ENCODE measurements at regions not wholly inside any gene's neighbourhood (a gene's known extent, or its start where the extent isn't known, plus 50 kb on each side); places are given as distances from the start of the nearest gene placed in this dataset.

DNA sequence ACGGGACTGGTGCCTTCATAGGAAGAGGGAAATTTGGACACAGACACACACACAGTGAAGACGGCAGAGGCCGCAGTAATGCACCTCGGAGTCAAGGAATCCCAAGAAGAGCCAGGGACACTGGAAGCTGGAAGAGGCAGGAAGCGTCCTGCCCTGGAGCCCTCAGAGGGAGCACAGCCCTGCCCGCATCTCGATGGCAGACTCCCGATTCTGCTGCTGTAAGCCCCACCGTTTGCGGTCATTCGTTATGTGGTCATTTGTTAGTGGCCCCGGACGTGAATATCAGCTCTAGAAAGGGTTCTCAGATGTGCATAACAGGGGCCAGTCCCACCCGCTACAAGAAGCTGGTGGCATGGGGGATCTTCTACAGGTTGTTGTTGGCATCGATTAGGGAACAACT lies 316.6 kb downstream of the FOXL1 start:
- DNase-seq, result no peak

DNA sequence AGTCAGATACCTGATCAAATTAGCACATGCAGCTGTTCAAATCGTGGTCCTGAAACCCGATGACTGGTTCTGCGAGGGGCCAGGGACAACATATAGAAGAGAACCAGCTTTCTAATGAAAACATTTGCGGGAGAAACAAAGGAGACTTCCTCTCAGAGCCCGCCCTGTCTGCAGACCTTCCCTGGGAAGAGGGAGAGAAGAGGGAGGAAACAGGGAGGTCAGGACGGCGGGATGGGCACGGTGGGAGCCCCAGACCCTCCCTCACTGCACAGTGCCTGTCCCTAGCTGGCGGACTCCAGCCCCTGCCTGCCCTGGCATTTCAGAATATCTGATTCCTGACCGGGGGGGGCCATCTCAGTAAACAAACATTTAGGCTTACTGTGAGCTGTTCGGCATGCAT lies 317.3 kb downstream of the FOXL1 start:
- no peak for DNase-seq

DNA sequence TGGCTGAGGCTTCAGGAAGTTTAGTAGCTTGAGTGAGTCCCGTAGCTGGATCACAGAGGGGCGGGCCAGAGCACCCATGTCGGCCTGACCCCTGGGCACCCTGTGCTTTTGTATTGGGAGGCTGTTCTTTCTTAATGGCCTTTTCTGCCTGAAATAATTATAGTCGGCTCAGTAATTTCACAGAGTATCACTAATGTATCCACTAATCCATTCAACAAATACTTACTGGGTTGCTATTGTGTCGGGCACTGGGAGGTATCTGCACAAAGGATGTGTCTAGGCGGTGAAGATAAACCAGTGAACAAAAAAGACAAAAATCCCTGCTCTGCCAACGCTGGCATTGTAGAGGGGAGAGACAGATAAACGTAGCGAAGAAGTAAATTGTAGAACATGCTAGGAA lies 318.6 kb downstream of the FOXL1 start:
- no peak for DNase-seq

DNA sequence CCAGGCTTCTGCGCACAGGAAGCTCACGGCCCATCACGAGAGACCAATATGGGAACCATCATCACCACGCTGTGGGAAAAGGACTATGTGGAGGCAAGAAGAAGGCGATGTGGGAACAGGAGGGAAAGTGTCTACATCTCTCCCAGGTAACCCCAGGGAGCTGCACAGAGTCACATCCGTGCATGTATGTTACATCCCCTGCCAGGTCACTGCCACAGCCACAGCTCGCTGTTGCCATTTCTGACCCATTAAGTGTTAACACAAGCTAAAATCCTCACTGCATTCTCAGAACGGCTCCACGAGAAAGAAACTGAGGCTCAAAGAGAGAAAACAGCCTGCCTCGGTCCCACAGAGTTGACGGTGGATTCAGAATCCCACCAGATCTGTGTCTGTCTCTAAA lies 319.1 kb downstream of the FOXL1 start:
- no peak for DNase-seq

DNA sequence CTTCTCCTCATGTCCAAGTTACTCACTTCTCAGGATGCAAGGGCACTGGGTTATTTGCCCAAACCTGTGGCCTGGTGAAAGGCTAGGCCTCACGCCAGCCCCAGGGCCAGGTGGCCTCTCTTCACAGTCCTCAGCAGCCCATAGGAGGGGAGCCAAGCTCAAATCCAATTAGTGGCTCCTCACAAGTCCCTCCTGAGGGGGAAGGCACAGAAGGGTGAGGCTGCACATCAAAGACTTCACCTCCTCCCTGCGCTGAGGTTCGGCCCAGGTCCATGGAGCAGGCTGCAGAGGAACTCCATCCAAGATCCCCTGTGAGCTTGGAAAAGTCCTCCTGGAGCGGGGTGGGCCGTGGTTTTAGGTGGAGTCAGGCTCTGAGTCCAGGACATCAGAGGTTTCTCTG lies 320.0 kb downstream of the FOXL1 start:
- DNase-seq, result no peak

DNA sequence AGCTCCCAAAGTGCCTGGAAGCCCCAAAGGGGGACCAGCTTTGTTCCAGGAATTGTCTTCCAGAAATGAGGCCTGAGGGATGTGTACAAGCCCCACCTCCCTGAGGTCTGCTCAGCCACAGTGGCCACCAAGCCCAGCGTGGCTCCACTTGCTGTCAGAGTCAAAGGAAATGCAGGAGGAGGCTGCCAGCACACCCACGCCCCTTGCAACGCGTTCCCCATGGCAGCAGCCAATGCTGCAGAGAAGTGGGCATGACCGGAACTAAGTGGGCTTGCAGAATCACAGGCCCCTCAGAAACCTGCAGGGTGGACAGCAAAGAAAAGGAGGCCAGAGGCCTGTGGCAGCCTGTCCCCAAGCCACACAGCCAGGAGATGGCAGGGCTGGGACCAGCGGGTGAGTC lies 320.8 kb downstream of the FOXL1 start:
- DNase-seq, result no peak

DNA sequence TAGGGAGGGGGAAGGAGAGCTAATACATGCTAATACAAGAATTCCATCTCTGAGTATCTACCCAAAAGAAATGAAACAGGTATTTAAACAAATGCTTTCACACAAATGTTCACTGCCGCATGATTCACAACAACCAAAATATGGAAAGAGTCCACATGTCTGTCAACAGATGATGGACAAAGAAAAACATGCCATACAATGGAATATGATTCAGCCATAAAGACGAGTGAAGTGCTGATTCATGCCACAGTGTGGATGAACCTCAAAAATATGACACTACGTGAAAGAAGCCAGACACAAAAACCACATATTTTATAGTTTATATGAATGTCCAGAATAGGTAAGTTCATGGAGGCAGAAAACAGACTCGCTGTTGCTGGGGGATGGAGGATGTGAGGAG lies 321.4 kb downstream of the FOXL1 start:
- DNase-seq, result no peak

DNA sequence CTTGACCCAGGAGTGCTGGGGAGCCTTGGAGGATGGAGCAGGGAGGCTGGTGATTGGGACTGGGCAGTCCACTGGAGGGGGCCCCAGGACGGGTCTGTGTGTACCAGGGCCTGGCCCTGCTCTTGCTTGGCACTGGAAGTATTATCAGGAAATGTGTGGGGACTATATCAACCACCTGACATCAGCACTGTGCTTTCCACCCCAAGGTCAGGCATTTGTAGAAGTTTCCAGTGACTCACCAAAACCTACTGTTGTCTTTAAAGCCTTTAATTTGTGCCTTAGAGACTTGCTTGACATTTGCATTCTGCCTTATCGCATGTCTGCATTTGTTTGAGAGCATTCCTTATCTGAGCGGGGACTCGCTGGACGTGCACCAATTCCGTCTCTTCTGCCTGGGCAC lies 323.1 kb downstream of the FOXL1 start:
- DNase-seq, result no peak

DNA sequence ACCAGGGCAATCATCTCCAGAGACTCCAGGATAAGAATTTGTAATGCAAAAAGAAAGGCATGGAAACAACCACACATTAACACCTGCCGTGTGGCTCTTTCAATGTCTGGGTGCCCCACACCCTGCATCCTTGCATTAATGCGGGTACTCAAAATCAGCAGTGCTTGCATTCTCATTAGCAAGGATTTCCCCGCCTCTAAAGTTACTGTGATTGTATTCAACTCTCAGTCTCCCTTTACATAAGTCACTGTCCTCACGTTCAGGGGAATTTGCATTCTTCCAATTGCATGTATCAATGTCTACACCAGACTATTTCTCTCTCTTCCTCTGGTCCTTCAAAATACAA lies 324.3 kb downstream of the FOXL1 start:
- DNase-seq, result no peak

DNA sequence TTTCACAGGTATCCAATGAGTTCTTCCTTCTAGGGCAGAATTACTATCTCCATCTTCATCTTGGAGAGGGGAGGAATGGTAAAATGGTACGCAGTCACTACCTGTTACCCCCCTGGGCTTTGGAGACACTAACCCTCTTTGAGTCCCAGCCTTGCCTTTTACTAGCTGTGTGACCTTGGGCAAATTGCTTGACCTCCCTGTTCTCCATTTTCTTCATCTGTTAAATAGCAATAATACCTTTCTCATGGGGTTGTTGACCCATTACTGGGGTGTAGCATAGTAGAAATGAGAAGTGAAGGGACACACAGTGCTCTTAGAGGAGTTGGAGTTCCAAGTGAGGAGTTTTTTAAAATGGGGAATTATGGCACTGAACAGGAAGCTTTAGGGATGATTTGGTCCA lies 324.7 kb downstream of the FOXL1 start:
- no peak for DNase-seq

DNA sequence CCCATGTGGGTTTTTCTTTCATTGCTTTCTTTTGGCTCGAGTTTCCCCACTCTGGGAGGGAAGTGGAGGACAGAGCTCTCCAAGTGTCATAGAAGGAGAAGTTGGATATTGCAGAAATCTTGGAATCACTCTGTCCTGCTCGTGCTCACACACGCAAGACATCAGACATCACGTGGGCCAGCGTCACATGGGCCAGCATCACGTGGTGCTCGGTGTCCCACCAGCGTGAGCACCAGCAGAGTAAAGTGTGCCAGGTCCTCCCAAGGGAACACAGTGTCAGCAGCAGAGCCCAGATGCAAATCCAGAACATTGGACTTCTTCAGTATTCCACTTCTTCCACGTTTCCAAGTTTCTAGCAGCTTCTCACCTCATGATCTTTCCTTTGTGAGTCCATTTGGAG lies 327.0 kb downstream of the FOXL1 start:
- no peak for DNase-seq

DNA sequence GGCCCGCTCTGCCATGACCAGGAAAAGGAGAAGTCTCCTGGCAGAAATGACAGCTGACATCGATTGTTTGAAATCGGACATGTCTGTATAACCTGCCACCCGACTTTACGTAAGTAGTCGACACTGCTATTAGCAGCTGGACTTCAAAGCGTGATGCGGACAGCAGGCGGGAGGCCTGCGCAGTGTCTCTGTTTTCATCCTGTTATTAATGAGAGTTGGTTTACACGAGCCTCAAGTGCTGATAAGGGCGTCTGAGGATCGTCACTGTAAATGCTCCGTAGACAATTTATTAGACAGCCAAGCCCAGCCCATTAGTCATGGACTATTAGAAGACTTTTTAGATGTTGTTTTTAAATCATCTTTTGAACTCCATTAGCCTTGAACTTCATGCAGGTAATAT lies 328.3 kb downstream of the FOXL1 start:
- no peak for DNase-seq

DNA sequence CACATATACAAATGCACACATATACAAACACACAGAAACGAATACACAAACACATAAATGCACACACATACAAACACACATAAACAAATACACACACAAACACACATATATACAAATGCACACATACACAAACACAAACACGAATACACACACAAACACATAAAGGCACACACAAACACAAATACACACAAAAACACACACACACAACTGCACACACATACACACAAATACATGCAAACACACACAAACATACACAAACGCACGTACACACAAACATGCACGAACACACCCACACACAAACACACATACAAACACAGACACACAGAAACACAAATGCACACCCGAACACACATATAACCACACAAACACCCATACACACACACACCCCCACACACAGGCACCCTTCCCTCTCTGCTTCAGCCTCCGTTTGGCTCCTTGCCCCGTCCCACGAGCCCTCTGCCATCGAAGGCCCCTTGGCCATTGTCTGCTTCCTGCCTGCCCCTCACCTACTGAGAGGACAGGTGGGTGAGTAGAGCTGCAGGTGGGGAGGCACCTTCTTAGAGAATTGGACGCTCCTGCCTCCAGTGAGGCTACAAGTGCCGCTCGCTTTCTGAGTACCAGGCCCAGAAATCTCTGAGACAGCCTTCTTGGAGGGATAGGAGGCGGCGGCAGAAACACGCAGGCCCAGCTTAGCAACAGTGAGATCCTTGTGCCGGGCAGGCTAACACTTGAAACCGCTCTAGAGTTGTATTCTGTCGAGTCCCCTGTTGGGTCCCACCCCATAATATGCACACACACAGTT lies 331.2 kb downstream of the FOXL1 start:
- DNase-seq, result no peak

DNA sequence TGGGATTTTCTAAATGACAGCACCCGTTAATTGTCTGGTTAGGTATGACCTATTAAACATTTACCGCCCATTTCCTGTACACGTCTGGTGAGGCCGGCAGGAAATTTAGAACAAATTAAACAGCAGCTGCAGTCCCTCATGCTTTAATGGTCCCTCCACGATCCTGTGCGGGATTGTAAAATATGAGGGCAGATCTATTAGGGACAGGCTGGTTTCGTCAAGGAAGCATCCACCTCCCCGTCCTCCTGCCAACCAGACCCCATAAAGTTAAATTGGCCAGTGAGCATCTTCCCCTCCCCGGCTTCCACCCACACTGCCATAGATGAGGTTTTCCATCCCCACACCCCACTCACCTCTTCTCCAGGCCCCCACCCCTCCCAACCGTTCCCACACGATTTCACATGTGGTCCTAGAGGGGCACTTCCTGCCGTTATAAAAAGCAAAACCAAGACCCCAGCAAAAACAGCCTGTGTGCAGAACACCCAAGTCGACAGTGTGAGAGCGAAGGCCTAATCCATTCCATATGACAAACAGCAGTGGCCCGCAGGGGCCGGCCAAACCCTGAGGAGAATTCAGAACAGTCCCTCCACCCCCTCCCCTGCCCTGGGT lies 331.9 kb downstream of the FOXL1 start:
- no peak for DNase-seq

DNA sequence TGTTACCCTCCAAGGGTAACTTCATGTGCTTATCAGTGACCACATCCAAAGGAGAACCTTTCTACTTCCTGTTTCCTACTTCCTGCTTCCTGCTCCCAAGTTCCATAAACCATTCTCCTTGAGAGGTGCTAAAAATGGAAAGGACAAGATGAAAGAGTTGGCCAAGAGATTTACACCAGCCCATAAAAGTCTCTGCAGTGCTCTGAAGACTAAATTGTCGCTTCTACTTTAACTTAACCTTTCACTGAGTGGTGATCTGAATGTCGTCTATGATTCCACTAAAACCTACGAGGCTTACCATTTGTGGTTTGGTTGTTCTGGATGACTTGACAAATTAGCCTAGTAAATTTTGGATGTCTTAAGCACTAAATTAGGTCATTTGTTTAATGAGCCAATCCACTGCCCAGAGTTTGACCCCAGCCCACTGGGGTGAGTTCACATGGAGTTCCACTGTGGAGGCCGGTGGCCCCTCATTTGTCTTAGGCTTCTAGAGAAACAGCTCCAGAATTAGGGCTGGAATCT lies 333.1 kb downstream of the FOXL1 start:
- DNase-seq, result no peak

DNA sequence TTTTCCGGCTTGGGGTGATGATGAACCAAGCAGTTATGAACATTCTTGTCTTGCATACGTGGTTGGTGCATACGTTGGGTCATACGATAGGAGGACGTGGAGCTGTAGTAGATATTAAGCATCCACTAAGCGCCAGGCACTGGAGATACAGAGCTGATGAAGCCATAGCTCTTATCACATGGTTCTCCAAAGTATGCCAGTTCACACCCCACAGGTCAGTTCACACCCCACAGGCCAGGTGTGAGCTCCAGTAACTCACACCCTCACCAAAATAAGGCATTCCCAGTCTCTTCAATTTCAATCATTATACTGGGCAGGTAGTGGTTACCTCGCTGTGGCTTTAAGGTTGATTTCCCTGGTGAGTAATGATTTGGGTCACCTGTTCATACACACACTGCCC lies 335.5 kb downstream of the FOXL1 start:
- no peak for DNase-seq

DNA sequence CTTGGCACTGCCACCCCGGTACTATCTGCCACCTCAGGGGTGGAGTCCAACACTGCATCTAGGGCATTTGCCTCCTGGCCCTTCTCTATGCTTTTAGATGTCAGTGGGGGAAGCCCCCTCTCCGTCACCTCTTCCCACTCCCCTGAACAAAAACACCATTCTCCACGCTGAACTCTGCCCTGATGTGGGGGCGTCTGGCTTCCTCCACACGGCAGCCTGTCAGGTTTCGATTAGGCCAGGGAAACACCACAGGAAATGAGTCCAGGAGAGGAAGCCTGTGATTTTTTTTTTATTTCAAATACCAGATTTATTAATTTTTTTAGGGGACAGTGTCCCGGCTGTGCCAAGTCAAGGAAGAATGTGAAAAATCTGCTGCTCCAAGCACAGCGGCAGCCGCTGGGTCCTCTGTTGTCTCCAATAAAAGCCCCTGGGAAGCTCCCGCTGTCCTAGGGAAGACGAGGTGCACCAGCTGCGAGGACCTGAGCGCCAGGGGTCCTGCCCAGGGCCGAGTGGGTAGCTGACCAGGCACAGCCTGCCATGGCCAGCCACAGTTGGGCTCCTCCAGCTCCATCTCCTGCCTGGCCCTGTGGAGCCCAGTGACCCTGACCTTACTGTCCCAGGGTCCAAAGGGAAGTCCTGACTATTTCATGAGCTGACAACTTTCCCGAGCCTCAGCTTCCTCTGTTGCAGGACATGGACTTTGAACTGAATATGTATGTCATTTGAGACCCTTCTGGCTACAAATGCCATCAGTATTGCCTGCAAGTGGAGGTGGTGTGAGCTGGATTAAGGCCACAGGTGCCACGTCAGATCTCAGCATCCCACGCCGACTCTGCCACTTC lies 336.7 kb downstream of the FOXL1 start:
- no peak for DNase-seq

DNA sequence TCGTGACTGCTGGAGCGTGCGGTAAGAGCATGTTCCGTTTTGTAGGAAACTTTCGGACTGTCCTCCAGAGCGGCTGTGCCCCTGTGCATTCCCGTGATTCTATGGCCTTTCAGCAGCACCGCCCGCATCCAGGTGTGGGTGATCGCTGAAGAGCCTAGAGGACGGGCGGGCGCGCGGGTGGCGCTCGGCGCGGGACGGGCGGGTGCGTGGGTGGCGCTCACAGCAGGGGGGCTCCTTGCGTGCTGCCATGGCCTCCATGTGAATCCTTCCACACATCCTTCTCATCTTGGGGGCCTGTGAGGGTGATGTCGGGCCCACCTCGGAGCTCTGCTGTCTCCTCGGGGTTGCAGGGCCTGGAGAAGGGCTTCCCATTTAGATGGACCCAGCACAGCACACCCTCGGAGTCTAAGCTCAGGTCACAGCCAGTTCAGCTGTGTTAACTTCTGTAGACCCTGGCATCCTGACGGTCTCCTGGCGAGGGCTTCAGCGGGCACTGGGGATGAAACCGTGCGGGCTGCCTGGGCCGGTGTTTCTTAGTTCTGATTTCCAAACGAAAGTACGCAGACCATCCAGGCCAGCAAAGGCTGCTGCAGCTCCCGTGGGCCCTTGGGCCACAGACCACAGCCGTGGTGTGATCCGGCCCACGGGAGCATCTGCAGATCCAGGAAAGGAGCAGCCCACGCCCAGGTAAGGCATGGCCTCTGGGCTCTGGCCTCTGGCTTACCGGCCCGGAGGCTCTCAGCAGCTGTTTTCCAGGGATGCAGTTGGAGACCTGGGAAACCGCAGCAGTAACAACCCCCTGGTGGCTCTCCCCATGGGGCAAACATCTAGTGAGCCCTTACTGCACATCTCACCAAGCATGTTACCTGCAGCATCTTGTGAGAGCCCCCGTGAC lies 339.4 kb downstream of the FOXL1 start:
- no peak for DNase-seq

DNA sequence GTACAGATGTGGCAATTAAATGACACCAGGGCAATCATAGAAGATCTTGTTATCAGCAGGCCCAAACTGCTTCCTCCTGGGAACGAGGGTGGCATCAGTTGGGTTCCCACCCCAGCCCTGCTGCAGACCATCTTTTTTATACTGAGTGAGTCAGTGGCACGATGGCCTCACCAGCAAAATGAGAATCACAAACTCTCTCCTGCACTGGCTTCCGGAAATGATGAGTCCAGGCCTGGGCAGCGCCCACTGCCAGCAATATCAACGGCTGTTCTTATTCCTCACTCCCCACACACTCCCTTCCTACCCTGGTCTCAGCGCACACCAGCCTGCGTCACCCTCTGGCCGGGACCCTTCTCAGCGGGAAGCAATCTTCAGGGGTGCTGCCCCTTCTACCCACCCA lies 340.3 kb downstream of the FOXL1 start:
- DNase-seq, result no peak

DNA sequence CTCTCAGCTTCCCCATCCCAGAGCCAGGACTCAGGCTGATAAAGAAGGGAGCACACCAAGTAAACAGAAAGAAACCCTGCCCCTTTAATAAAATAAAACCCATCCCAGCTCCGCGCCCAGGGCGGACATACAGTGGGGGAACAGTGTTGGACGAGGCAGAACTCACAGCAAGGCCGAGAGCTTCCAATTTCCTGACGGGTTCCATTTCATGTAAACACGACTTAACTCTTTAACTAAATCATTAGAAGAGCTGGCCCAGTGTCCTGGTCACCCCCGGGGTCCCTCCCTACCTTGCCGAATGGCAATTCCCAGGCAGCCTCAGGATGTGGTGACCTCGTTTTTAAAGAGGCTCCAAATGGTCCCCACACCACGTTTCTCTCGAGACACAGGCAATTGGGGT lies 340.7 kb downstream of the FOXL1 start:
- DNase-seq, result no peak

DNA sequence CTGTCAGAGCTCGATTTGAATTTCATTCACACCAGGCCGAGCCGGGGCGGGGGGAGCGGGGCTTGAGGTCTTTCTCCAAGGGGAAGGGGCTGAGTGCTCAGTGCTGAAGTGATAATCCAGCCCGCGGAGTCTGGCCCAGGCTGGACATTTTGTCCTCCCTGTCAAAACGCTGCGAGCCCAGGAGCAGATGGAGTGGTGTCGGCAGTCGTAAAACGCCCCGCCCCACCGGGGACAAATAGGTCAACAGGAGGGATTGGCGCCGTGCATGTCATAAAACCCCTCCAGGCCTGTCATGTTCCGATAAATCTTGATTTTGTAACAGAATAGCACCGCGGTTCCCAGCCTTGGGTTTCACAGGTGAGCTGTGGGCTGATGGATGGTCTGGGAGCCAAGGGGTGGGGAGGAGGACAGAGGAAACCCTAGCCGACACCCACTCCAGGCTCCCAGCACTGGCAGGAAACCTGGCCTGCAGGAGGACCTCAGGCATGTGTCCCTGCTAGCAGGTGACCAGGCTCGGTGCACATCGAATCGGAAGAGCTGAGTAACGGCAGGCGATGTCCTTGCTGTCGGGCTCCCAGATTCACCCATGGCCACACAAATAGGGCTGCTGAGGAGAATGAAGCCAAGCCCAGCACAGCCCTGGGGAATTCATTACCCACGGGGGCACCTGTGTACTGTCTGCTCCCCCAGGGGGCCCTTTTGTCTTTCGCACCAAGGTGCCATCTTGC lies 341.4 kb downstream of the FOXL1 start:
- DNase-seq, result no peak

DNA sequence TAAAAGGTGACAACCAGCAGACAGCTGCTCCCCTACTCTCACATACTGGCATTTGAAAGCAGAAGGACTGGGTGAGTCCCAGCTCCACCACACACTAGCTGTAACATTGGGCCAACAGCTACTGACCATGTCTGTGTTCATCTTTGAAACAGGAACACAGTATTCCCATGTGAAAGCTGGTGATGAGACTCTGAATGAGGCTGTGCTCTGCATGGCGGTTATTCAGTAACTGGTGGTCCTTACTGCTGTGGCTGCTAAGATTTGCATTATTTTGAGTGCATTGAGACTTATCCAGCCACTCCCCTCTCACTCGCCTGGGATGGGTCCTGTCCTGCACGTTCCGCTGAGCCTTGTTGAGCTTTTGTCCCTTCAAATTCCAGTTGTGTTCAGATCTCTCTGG lies 342.9 kb downstream of the FOXL1 start:
- no peak for DNase-seq

All from stimulated activated naive CD4-positive, alpha-beta T cell treated with Interleukin-2 at 50 U/mL for 16 hours (primary cell).